Stomach (tissue), 4 donors: ENCODE measurements at regions not wholly inside any gene's neighbourhood (a gene's known extent, or its start where the extent isn't known, plus 50 kb on each side); places are given as distances from the start of the nearest gene placed in this dataset.

Source experiments
- POLR2A ChIP-seq, 4 donors: fragments of 450-650 bp; IDR thresholded peaks; one replicate each; pipeline ENCODE4 v1.6.1; 2016; ENCODE audit warnings: antibody characterized with exemption in 4 of 4, control low read depth in 2 of 4, mild to moderate bottlenecking in 1 of 4, moderate library complexity in 1 of 4
- TF ChIP-seq, protein P1 (sequence below), 7 experiments: fragments of 450-650 bp in 4 of 7; fragments of 200-600 bp in 3 of 7; sonication (generic) in 3 of 7; IDR thresholded peaks; one replicate each; pipeline ENCODE4 v1.5.1; 2016 to 2019; ENCODE audit warnings: antibody characterized with exemption in 7 of 7, control low read depth in 2 of 7, mild to moderate bottlenecking in 1 of 7

DNA sequence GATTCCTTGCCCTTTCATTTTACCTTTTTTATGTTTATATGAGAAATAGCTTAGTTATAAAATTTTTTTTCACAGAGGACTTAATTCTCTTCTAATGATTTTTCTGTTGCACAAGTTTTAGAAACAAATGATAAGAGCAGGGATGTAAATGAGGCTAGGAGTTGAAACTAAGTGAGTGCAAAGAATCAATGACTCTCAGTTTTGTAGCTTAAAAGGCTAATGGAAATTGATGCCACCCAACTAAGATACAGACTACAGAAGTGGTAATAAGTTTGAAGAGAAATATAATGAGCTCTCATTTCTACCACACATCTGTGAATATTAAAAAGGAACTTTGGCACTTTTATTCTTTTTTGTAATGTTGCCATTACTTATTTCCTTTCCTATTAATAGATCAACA lies 105.1 kb downstream of the LURAP1L start:
- TF ChIP-seq, protein P1, sequence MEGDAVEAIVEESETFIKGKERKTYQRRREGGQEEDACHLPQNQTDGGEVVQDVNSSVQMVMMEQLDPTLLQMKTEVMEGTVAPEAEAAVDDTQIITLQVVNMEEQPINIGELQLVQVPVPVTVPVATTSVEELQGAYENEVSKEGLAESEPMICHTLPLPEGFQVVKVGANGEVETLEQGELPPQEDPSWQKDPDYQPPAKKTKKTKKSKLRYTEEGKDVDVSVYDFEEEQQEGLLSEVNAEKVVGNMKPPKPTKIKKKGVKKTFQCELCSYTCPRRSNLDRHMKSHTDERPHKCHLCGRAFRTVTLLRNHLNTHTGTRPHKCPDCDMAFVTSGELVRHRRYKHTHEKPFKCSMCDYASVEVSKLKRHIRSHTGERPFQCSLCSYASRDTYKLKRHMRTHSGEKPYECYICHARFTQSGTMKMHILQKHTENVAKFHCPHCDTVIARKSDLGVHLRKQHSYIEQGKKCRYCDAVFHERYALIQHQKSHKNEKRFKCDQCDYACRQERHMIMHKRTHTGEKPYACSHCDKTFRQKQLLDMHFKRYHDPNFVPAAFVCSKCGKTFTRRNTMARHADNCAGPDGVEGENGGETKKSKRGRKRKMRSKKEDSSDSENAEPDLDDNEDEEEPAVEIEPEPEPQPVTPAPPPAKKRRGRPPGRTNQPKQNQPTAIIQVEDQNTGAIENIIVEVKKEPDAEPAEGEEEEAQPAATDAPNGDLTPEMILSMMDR (IDR thresholded peaks at IDR 0.05) = no peak
- TF ChIP-seq POLR2A (IDR thresholded peaks at IDR 0.05) = no peak
